BJ (cell line): ENCODE measurements at regions not wholly inside any gene's neighbourhood (a gene's known extent, or its start where the extent isn't known, plus 50 kb on each side); places are given as distances from the start of the nearest gene placed in this dataset.
A peak's percentile ranks its signal among the peaks of the same experiment; 100 is the strongest.
"Not testable (repeated sequence)": the region's sequence is repeated elsewhere in the genome, so short reads cannot be mapped to it uniquely, and the experiment has no call there.

Source experiments
- CTCF ChIA-PET: fragments of 350-600 bp; formaldehyde crosslinking; extraction: SDS; loops from one replicate; lab custom pipeline; 2021; ENCODE audit warnings: antibody characterized with exemption, inconsistent platforms; lab: Yijun Ruan, JAX
- POLR2A ChIA-PET: fragments of 300-600 bp; sonication (Branson Sonifier 250); formaldehyde crosslinking; extraction: SDS; loops from one replicate; lab custom pipeline; 2021; ENCODE audit warnings: antibody characterized with exemption; lab: Charles Lee
- DNase-seq: peaks from one replicate; pipeline ENCODE4 v3.0.0-alpha.2; 2011; ENCODE audit warnings: low read depth
- H3K27me3 ChIP-seq: 2 replicates; pipeline ENCODE4 v1.6.0; 2011; ENCODE audit warnings: low read length; ENCODE audit not compliant: control insufficient read depth, insufficient read depth
- H3K36me3 ChIP-seq: 2 replicates; pipeline ENCODE4 v1.5.1; 2011; ENCODE audit warnings: low read length; ENCODE audit not compliant: control insufficient read depth, insufficient read depth
- H3K4me3 ChIP-seq: 2 replicates; pipeline ENCODE4 v1.5.1; 2011; ENCODE audit warnings: low read depth, mild to moderate bottlenecking, control low read depth, low read length
- TF ChIP-seq, protein P1 (sequence below): IDR thresholded peaks from 2 replicates; pipeline ENCODE4 v1.5.1; 2011; ENCODE audit warnings: low read depth, mild to moderate bottlenecking, control low read depth, inconsistent platforms, low read length, moderate library complexity; ENCODE audit not compliant: insufficient read depth

- H3K36me3 ChIP-seq = no peaks in the 10 kb centered on the region
- POLR2A ChIA-PET = no interaction called here
- TF ChIP-seq, protein P1, sequence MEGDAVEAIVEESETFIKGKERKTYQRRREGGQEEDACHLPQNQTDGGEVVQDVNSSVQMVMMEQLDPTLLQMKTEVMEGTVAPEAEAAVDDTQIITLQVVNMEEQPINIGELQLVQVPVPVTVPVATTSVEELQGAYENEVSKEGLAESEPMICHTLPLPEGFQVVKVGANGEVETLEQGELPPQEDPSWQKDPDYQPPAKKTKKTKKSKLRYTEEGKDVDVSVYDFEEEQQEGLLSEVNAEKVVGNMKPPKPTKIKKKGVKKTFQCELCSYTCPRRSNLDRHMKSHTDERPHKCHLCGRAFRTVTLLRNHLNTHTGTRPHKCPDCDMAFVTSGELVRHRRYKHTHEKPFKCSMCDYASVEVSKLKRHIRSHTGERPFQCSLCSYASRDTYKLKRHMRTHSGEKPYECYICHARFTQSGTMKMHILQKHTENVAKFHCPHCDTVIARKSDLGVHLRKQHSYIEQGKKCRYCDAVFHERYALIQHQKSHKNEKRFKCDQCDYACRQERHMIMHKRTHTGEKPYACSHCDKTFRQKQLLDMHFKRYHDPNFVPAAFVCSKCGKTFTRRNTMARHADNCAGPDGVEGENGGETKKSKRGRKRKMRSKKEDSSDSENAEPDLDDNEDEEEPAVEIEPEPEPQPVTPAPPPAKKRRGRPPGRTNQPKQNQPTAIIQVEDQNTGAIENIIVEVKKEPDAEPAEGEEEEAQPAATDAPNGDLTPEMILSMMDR = no peak
- no peak overlapping the region for H3K4me3 ChIP-seq
- H3K27me3 ChIP-seq = no peaks in the 10 kb centered on the region
- peak; percentile 15 for DNase-seq
- CTCF ChIA-PET = interaction anchor here (0.7 kb wide), 1 partner anchor 10 kb away, joined by 3 read pairs; no protein-coding TSS in a partner anchor
Measured at GRCh38 chr4:33850371-33850902, 2393.9 kb downstream of the ARAP2 start.

- DNase-seq, POLR2A ChIA-PET, CTCF ChIA-PET, H3K4me3 ChIP-seq, H3K36me3 ChIP-seq, H3K27me3 ChIP-seq: not testable (repeated sequence)
Measured at GRCh38 chr4:33853670-33854069, 2390.6 kb downstream of the ARAP2 start.

DNA sequence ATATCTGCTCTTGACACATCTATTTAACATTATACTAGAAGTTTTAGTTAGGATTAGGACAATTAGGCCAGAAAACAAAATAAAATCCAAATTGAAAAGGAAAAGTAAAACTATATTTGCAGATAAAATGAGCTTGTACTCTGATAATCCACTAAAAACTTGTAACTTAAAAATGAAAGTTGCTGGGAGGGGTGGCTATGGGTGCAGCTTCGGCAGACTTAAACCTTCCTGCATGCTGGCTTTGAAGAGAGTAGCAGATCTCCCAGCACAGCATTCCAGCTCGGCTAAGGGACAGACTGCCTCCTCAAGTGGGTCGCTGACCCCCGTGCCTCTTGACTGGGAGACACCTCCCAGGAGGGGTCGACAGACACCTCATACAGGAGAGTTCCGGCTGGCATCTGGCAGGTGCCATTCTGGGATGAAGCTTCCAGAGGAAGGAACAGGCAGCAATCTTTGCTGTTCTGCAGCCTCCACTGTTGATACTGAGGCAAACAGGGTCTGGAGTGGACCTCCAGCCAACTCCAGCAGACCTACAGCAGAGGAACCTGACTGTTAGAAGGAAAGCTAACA is 2379.9 kb downstream of the ARAP2 start:
- CTCF ChIA-PET = no interaction called here
- no peak overlapping the region for H3K4me3 ChIP-seq
- TF ChIP-seq, protein P1 = no peak
- H3K27me3 ChIP-seq = no peaks in the 10 kb centered on the region
- POLR2A ChIA-PET = no interaction called here
- DNase-seq = no peak
- H3K36me3 ChIP-seq = no peaks in the 10 kb centered on the region

DNA sequence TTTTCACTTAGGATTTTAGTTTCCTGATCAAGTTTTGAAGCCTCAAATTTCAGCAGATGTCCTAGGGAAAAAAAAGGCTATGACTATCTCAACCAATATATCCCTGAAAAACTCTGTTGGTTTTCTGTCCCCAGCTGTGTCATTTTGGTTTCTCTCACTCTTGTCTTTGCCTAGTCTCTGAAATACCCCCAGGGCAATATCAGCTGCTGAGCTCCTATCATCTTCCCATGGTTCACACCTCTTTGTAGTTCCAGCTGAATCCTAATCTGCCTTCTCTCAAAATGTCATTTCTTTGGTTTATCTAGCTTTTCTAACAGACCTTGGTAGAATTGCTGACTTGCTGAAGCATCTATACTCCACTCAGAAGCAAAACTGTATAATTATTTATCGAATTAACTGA is 2370.5 kb downstream of the ARAP2 start:
- ChIA-PET POLR2A (no interaction called here), CTCF (interaction anchor here (0.6 kb wide), 1 partner anchor 893 kb away, joined by 3 read pairs; no protein-coding TSS in a partner anchor)
- no peaks in the 10 kb centered on the region for H3K36me3 ChIP-seq
- no peak for DNase-seq
- H3K4me3 ChIP-seq = no peak overlapping the region
- no peaks in the 10 kb centered on the region for H3K27me3 ChIP-seq
- TF ChIP-seq, protein P1 = no peak

DNA sequence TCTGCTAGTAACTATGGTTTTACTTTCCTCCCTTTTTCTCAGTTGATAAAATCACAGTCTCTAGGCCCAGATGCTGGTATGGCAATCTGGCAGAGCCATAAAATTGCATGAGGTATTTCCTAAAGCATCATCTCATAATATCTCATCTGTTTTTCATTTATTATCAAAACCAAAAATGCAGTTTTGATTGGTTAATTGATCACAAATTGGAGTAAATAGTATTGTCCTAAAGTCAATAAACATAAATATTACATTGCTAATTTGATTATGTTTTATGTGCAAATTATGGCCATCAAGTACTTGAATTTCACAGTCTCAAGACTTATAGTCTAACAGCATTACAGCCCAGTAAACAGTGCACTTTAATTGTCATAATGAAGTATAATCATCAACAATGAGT is 2365.6 kb downstream of the ARAP2 start:
- H3K27me3 ChIP-seq = no peaks in the 10 kb centered on the region
- POLR2A ChIA-PET = no interaction called here
- CTCF ChIA-PET = no interaction called here
- no peaks in the 10 kb centered on the region for H3K36me3 ChIP-seq
- DNase-seq = no peak
- TF ChIP-seq, protein P1 = no peak
- no peak overlapping the region for H3K4me3 ChIP-seq

- CTCF ChIA-PET = no interaction called here
- no peak for DNase-seq
- POLR2A ChIA-PET = no interaction called here
- no peak overlapping the region for H3K4me3 ChIP-seq
- TF ChIP-seq, protein P1 = no peak
- no peaks in the 10 kb centered on the region for H3K36me3 ChIP-seq
- H3K27me3 ChIP-seq = no peaks in the 10 kb centered on the region
Measured at GRCh38 chr4:33881176-33881575, 2363.1 kb downstream of the ARAP2 start.
